ENCODE measurements at regions not wholly inside any gene's neighbourhood (a gene's known extent, or its start where the extent isn't known, plus 50 kb on each side); places are given as distances from the start of the nearest gene placed in this dataset.

GRCh38 chr11:134485316-134485715 lies 73.3 kb upstream of the B3GAT1 start:
- Mint-ChIP-seq H3K9me3 (no peaks in the 10 kb centered on the region), H3K27me3 (ENCODE audit: low read depth) (peaks cover 85% of the 10 kb centered on the region)

GRCh38 chr11:134483857-134484256 lies 71.8 kb upstream of the B3GAT1 start:
- Mint-ChIP-seq H3K4me3 (no peak overlapping the region), H3K27me3 (ENCODE audit: low read depth) (peaks cover 85% of the 10 kb centered on the region)

More at GRCh38 chr11:134485316-134485715, 73.3 kb upstream of the B3GAT1 start:
- no peak overlapping the region for H3K27ac Mint-ChIP-seq
- TF ChIP-seq CTCF (IDR thresholded peaks at IDR 0.05; ENCODE audit: unreplicated experiment in 3 of 3), result no peak
- H3K36me3 Mint-ChIP-seq (ENCODE audit: low read depth), result no peaks in the 10 kb centered on the region
- no peaks in the 10 kb centered on the region for H3K4me1 Mint-ChIP-seq
- H3K4me3 Mint-ChIP-seq, result no peak overlapping the region

GRCh38 chr11:134483291-134483690 lies 71.2 kb upstream of the B3GAT1 start:
- no peak overlapping the region for H3K27ac Mint-ChIP-seq
- no peak overlapping the region for H3K4me3 Mint-ChIP-seq
- TF ChIP-seq CTCF (IDR thresholded peaks at IDR 0.05; ENCODE audit: unreplicated experiment in 3 of 3), result no peak
- H3K9me3 Mint-ChIP-seq, result no peaks in the 10 kb centered on the region
- H3K27me3 Mint-ChIP-seq (ENCODE audit: low read depth), result peaks cover 85% of the 10 kb centered on the region
- H3K36me3 Mint-ChIP-seq (ENCODE audit: low read depth), result no peaks in the 10 kb centered on the region
- no peaks in the 10 kb centered on the region for H3K4me1 Mint-ChIP-seq

More at GRCh38 chr11:134483857-134484256, 71.8 kb upstream of the B3GAT1 start:
- Mint-ChIP-seq H3K4me1 (no peaks in the 10 kb centered on the region), H3K27ac (no peak overlapping the region), H3K36me3 (ENCODE audit: low read depth) (no peaks in the 10 kb centered on the region), H3K9me3 (no peaks in the 10 kb centered on the region)
- no peak for TF ChIP-seq CTCF (IDR thresholded peaks at IDR 0.05; ENCODE audit: unreplicated experiment in 3 of 3)

- Mint-ChIP-seq H3K27me3 (ENCODE audit: low read depth) (peaks cover 85% of the 10 kb centered on the region), H3K36me3 (ENCODE audit: low read depth) (no peaks in the 10 kb centered on the region), H3K9me3 (no peaks in the 10 kb centered on the region), H3K4me1 (no peaks in the 10 kb centered on the region), H3K27ac (no peak overlapping the region), H3K4me3 (no peak overlapping the region)
- TF ChIP-seq CTCF (IDR thresholded peaks at IDR 0.05; ENCODE audit: unreplicated experiment in 3 of 3), result no peak
Measured at GRCh38 chr11:134482865-134483264, 70.8 kb upstream of the B3GAT1 start.

GRCh38 chr11:134481933-134482527 lies 70.0 kb upstream of the B3GAT1 start:
- H3K4me1 Mint-ChIP-seq, result no peaks in the 10 kb centered on the region
- TF ChIP-seq CTCF (IDR thresholded peaks at IDR 0.05; ENCODE audit: unreplicated experiment in 3 of 3), result no peak
- no peaks in the 10 kb centered on the region for H3K36me3 Mint-ChIP-seq (ENCODE audit: low read depth)
- H3K27ac Mint-ChIP-seq, result peak overlapping the region in 1 of 3 experiments; percentile 18
- H3K9me3 Mint-ChIP-seq, result no peaks in the 10 kb centered on the region
- H3K4me3 Mint-ChIP-seq, result no peak overlapping the region
- H3K27me3 Mint-ChIP-seq (ENCODE audit: low read depth), result peaks cover 89% of the 10 kb centered on the region

GRCh38 chr11:134481135-134481534 lies 69.1 kb upstream of the B3GAT1 start:
- TF ChIP-seq CTCF (IDR thresholded peaks at IDR 0.05; ENCODE audit: unreplicated experiment in 3 of 3), result no peak
- Mint-ChIP-seq H3K9me3 (no peaks in the 10 kb centered on the region), H3K27me3 (ENCODE audit: low read depth) (peaks cover 89% of the 10 kb centered on the region), H3K36me3 (ENCODE audit: low read depth) (no peaks in the 10 kb centered on the region), H3K27ac (peak overlapping the region in 1 of 3 experiments; percentile 34), H3K4me3 (no peak overlapping the region), H3K4me1 (no peaks in the 10 kb centered on the region)

Data from nephron (organoid).